ENCODE measurements at regions not wholly inside any gene's neighbourhood (a gene's known extent, or its start where the extent isn't known, plus 50 kb on each side); places are given as distances from the start of the nearest gene placed in this dataset.

DNA sequence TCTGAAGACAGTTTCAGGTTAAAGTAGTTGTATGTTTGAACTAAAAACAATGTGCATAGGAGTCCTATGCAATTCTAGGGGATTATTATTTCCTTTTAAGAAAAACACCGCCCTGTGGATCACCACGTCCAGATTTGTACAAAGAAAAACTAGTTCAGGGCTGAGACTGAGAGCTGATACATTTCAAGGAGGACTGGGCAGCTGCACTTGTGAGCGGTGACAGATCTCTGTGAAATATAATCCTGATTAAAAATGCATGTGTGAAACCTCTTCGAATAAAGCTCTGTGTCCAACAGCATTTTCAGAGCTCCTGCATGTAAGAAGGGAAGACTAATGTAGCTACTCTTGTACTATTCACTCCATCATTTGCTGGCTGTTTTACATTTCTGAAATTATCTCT, 365.8 kb upstream of the PITX2 start:
- Histone ChIP-seq H3K27ac (ENCODE audit: low read depth, low read length) (no peak overlapping the region), H3K9ac (ENCODE audit: low read depth, low read length) (no peak overlapping the region), H3K27me3 (ENCODE audit: control insufficient read depth, insufficient read depth, low read length) (no peaks in the 10 kb centered on the region)

DNA sequence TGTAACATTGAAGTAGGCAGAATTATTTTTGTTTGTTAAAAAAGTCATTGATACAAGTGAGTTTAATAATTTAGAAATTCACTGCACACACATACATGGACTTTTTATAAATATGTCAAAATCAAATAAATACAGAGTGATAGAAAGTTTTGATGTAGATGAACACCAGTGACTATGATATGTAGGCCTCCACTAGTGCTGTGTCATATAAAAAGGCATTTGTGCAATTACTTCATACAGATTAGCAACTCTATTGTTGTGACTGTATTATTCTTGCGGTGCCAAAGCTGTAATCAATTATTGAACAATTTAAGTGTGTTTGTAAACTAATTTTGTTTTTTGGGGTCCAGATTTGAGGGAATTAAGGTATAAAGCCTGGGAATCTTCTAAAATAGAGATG, 366.2 kb upstream of the PITX2 start:
- no peaks in the 10 kb centered on the region for H3K36me3 ChIP-seq (ENCODE audit: control insufficient read depth, insufficient read depth, low read length)
- H3K27ac ChIP-seq (ENCODE audit: low read depth, low read length): no peak overlapping the region
- no peaks in the 10 kb centered on the region for H3K27me3 ChIP-seq (ENCODE audit: control insufficient read depth, insufficient read depth, low read length)

More for the DNA sequence above, 365.8 kb upstream of the PITX2 start:
- H3K4me3 ChIP-seq (ENCODE audit: low read depth, low read length): no peak overlapping the region
- H3K4me1 ChIP-seq (ENCODE audit: control insufficient read depth, insufficient read depth, low read length): no peaks in the 10 kb centered on the region
- H3K36me3 ChIP-seq (ENCODE audit: control insufficient read depth, insufficient read depth, low read length): no peaks in the 10 kb centered on the region
- no peaks in the 10 kb centered on the region for H3K9me3 ChIP-seq (ENCODE audit: control insufficient read depth, insufficient read depth, low read length)

DNA sequence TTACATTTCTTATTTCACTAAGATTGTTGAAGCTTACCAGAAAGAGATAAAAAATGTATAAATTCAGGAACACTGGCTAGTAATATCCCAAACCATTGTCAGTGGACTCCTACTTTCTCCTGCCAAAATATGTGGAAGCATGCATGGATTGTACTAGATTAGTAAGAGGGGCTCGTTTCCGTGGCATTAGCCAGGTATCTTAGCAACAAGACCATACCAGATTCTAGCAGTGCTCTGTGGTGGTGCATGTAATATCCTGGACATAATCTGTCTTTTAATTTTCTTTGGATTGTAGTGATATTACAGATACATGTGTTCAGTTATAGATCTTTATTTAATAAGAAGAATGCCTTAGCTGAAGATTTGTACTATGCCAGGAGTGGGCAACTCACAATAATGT, 371.9 kb upstream of the PITX2 start:
- H3K27me3 ChIP-seq (ENCODE audit: control insufficient read depth, insufficient read depth, low read length): no peaks in the 10 kb centered on the region
- no peak overlapping the region for H3K9ac ChIP-seq (ENCODE audit: low read depth, low read length)
- no peaks in the 10 kb centered on the region for H3K36me3 ChIP-seq (ENCODE audit: control insufficient read depth, insufficient read depth, low read length)
- no peaks in the 10 kb centered on the region for H3K9me3 ChIP-seq (ENCODE audit: control insufficient read depth, insufficient read depth, low read length)
- H3K4me1 ChIP-seq (ENCODE audit: control insufficient read depth, insufficient read depth, low read length): no peaks in the 10 kb centered on the region
- H3K4me3 ChIP-seq (ENCODE audit: low read depth, low read length): no peak overlapping the region
- H3K27ac ChIP-seq (ENCODE audit: low read depth, low read length): no peak overlapping the region

More for the DNA sequence above, 366.2 kb upstream of the PITX2 start:
- H3K9me3 ChIP-seq (ENCODE audit: control insufficient read depth, insufficient read depth, low read length): no peaks in the 10 kb centered on the region
- no peaks in the 10 kb centered on the region for H3K4me1 ChIP-seq (ENCODE audit: control insufficient read depth, insufficient read depth, low read length)
- no peak overlapping the region for H3K9ac ChIP-seq (ENCODE audit: low read depth, low read length)
- no peak overlapping the region for H3K4me3 ChIP-seq (ENCODE audit: low read depth, low read length)

DNA sequence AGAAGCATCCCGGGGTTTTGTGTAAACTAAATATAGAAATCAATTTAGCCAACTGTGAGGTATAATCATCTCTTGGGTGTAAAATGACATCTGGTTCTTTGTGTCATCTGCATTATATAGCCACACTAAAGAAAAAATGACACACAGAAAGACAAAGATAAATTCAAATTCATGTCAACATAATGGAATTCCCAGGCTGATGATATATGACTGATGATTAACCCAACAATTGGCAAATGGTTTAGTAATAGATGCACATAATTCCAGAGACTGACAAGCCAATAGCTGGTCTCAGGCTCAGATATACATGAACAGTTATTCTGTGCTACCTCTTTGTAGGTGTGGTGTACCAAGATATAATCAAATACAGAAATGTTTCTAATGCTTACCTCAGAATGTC, 375.4 kb upstream of the PITX2 start:
- no peak overlapping the region for H3K9ac ChIP-seq (ENCODE audit: low read depth, low read length)
- no peak overlapping the region for H3K4me3 ChIP-seq (ENCODE audit: low read depth, low read length)
- no peak overlapping the region for H3K27ac ChIP-seq (ENCODE audit: low read depth, low read length)
- no peaks in the 10 kb centered on the region for H3K9me3 ChIP-seq (ENCODE audit: control insufficient read depth, insufficient read depth, low read length)
- no peaks in the 10 kb centered on the region for H3K4me1 ChIP-seq (ENCODE audit: control insufficient read depth, insufficient read depth, low read length)
- H3K36me3 ChIP-seq (ENCODE audit: control insufficient read depth, insufficient read depth, low read length): no peaks in the 10 kb centered on the region
- H3K27me3 ChIP-seq (ENCODE audit: control insufficient read depth, insufficient read depth, low read length): no peaks in the 10 kb centered on the region

DNA sequence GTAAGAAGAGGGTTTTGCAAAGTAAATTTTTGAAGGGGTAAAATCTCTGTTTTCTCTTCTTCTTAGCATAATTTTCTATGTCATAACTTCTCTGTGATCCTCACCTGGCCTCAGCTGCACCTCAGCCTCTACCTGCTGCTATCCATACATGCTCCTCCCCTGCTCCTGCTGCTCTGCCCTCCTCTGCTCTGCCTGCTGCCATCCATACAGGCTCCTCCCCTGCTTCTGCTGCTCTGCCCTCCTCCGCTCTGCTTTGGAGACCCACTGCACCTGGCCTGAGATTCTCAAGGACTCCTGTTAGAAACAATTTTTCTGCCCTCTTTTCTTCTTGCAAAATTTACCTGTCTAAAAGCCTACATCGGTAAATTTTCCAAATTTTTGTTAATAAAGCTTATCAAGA, 388.6 kb upstream of the PITX2 start:
- Histone ChIP-seq H3K9ac (ENCODE audit: low read depth, low read length) (no peak overlapping the region), H3K4me3 (ENCODE audit: low read depth, low read length) (no peak overlapping the region), H3K4me1 (ENCODE audit: control insufficient read depth, insufficient read depth, low read length) (no peaks in the 10 kb centered on the region), H3K36me3 (ENCODE audit: control insufficient read depth, insufficient read depth, low read length) (no peaks in the 10 kb centered on the region), H3K9me3 (ENCODE audit: control insufficient read depth, insufficient read depth, low read length) (no peaks in the 10 kb centered on the region), H3K27ac (ENCODE audit: low read depth, low read length) (no peak overlapping the region), H3K27me3 (ENCODE audit: control insufficient read depth, insufficient read depth, low read length) (no peaks in the 10 kb centered on the region)

DNA sequence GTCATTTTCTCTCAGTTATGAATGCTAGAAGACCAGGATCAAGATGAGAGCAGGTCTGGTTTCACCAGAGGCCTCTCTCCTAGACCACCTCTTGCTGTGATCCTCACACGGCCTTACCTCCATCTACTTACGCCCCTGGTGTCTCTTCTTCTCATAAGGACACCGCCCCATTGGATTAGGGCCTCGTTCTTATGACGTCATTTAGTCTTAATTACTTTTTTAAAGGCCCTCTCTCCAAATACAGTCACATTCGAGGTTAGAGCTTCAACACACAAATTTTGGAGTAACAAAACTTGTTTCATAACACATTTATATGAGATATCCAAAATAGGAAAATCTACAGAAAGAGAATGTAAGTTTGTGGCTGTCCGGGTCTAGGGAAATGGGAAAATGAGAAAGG, 391.0 kb upstream of the PITX2 start:
- no peak overlapping the region for H3K9ac ChIP-seq (ENCODE audit: low read depth, low read length)
- H3K9me3 ChIP-seq (ENCODE audit: control insufficient read depth, insufficient read depth, low read length): no peaks in the 10 kb centered on the region
- no peaks in the 10 kb centered on the region for H3K36me3 ChIP-seq (ENCODE audit: control insufficient read depth, insufficient read depth, low read length)
- no peaks in the 10 kb centered on the region for H3K4me1 ChIP-seq (ENCODE audit: control insufficient read depth, insufficient read depth, low read length)
- no peak overlapping the region for H3K4me3 ChIP-seq (ENCODE audit: low read depth, low read length)
- no peak overlapping the region for H3K27ac ChIP-seq (ENCODE audit: low read depth, low read length)
- H3K27me3 ChIP-seq (ENCODE audit: control insufficient read depth, insufficient read depth, low read length): no peaks in the 10 kb centered on the region

DNA sequence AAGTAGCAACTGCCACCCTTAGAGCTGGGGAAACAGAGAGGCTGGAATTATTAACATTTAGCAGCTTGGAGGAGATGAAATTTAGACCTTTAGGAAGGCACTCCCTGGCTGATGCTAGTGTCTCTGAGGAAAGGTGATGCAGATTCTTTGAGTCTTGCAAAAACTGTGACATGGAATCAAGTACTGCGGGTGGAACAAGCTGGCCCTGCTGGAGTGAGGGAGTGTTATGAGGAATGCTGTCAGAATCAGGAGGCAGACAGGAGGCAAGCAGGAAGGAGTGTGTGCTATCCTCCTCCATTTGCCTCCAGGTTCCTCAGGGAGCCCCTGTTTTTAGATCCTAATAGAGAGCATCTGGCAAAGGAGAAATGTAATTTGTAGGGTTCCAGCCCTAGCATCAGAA, 391.7 kb upstream of the PITX2 start:
- no peaks in the 10 kb centered on the region for H3K36me3 ChIP-seq (ENCODE audit: control insufficient read depth, insufficient read depth, low read length)
- no peak overlapping the region for H3K9ac ChIP-seq (ENCODE audit: low read depth, low read length)
- no peaks in the 10 kb centered on the region for H3K9me3 ChIP-seq (ENCODE audit: control insufficient read depth, insufficient read depth, low read length)
- H3K27ac ChIP-seq (ENCODE audit: low read depth, low read length): no peak overlapping the region
- H3K4me1 ChIP-seq (ENCODE audit: control insufficient read depth, insufficient read depth, low read length): no peaks in the 10 kb centered on the region
- H3K4me3 ChIP-seq (ENCODE audit: low read depth, low read length): no peak overlapping the region
- no peaks in the 10 kb centered on the region for H3K27me3 ChIP-seq (ENCODE audit: control insufficient read depth, insufficient read depth, low read length)

DNA sequence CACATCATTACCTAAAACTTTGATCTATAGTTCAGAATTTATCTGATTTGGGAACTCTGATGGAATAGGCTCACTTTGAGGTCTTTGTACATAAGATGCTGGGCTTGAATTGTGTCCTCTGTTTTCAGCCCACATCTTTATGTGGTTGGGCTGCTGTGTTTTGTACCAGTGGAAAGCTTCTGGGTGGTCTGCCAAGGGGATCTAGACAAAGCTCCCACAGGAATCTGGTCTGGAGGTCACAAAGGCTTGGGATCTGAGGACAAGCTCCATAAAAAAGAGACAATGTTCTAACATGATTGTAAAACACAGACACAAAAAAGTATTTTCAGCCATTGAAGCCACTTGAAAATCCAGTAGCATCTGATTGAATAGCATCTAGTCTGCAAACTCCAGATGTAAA, 393.5 kb upstream of the PITX2 start:
- no peak overlapping the region for H3K4me3 ChIP-seq (ENCODE audit: low read depth, low read length)
- H3K36me3 ChIP-seq (ENCODE audit: control insufficient read depth, insufficient read depth, low read length): no peaks in the 10 kb centered on the region
- H3K9ac ChIP-seq (ENCODE audit: low read depth, low read length): no peak overlapping the region
- no peaks in the 10 kb centered on the region for H3K27me3 ChIP-seq (ENCODE audit: control insufficient read depth, insufficient read depth, low read length)
- peaks cover 5% of the 10 kb centered on the region; the same call in 1 of the 2 replicates for H3K4me1 ChIP-seq (ENCODE audit: control insufficient read depth, insufficient read depth, low read length)
- no peaks in the 10 kb centered on the region for H3K9me3 ChIP-seq (ENCODE audit: control insufficient read depth, insufficient read depth, low read length)
- no peak overlapping the region for H3K27ac ChIP-seq (ENCODE audit: low read depth, low read length)

DNA sequence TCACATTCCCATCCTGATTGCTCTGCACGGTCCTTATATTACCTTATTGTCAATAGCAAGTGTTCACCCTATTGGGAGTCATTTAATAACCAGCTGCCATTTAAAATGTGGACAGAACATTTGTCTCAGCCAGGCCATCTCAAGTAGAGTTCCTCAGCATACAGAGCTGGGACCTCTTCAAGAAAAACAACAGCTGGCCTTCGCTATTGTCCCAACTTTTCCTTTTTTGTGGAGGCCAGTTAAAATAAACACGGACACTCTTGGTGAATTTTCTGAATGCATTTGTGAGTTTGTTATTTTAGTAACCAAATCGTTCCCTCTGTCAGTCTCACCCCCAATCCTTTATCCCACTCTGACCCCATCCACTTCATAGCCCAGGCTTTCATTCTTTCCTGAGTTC, 395.3 kb upstream of the PITX2 start:
- Histone ChIP-seq H3K9ac (ENCODE audit: low read depth, low read length) (no peak overlapping the region), H3K9me3 (ENCODE audit: control insufficient read depth, insufficient read depth, low read length) (no peaks in the 10 kb centered on the region), H3K27ac (ENCODE audit: low read depth, low read length) (no peak overlapping the region), H3K4me1 (ENCODE audit: control insufficient read depth, insufficient read depth, low read length) (peaks cover 5% of the 10 kb centered on the region; the same call in 1 of the 2 replicates), H3K36me3 (ENCODE audit: control insufficient read depth, insufficient read depth, low read length) (no peaks in the 10 kb centered on the region), H3K4me3 (ENCODE audit: low read depth, low read length) (no peak overlapping the region), H3K27me3 (ENCODE audit: control insufficient read depth, insufficient read depth, low read length) (no peaks in the 10 kb centered on the region)

DNA sequence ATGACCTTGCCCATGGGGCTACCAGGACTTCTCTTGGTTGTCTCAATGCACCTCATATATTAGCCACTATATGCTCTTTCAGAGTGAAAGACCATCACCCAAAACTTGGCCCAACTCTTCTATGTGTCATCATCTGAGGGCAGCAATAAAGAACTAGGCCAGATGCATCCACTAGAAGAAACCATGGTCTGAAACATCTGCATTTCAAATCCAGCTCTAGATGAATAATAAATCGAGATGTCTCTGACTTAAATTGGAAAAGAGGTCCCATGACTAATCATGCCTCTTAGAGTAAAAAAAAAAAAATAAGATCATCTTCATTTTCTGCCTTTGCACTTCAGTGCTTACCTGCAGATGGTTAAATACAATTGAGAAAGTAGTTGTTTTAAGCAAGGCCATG, 397.6 kb upstream of the PITX2 start:
- H3K27me3 ChIP-seq (ENCODE audit: control insufficient read depth, insufficient read depth, low read length): no peaks in the 10 kb centered on the region

DNA sequence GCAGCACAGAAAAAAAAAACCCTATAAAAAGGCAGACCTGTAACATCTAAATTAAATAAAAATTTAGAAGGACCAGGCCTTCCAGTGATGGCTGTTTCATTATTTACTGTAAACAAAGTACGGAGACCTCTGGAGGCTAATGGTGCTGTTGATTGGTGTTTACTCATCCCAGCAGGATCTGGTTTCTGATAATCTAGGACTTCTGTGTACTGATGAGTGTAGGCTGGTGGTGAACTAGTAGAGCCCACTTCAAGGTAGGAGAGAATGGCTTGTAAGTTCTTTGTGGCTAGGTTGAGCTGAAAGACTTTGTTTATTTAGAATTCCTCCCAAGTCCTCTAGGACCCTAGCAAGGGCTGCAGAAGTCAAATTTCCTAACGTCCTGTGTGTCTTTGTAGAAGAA, 398.1 kb upstream of the PITX2 start:
- no peak overlapping the region for H3K27ac ChIP-seq (ENCODE audit: low read depth, low read length)
- H3K9me3 ChIP-seq (ENCODE audit: control insufficient read depth, insufficient read depth, low read length): no peaks in the 10 kb centered on the region
- H3K4me1 ChIP-seq (ENCODE audit: control insufficient read depth, insufficient read depth, low read length): peaks cover 5% of the 10 kb centered on the region; the same call in 1 of the 2 replicates
- no peak overlapping the region for H3K9ac ChIP-seq (ENCODE audit: low read depth, low read length)
- H3K4me3 ChIP-seq (ENCODE audit: low read depth, low read length): no peak overlapping the region
- H3K36me3 ChIP-seq (ENCODE audit: control insufficient read depth, insufficient read depth, low read length): no peaks in the 10 kb centered on the region
- H3K27me3 ChIP-seq (ENCODE audit: control insufficient read depth, insufficient read depth, low read length): no peaks in the 10 kb centered on the region

More for the DNA sequence above, 397.6 kb upstream of the PITX2 start:
- peaks cover 5% of the 10 kb centered on the region; the same call in 1 of the 2 replicates for H3K4me1 ChIP-seq (ENCODE audit: control insufficient read depth, insufficient read depth, low read length)
- no peak overlapping the region for H3K27ac ChIP-seq (ENCODE audit: low read depth, low read length)
- H3K36me3 ChIP-seq (ENCODE audit: control insufficient read depth, insufficient read depth, low read length): no peaks in the 10 kb centered on the region
- no peak overlapping the region for H3K4me3 ChIP-seq (ENCODE audit: low read depth, low read length)
- H3K9me3 ChIP-seq (ENCODE audit: control insufficient read depth, insufficient read depth, low read length): no peaks in the 10 kb centered on the region
- no peak overlapping the region for H3K9ac ChIP-seq (ENCODE audit: low read depth, low read length)

DNA sequence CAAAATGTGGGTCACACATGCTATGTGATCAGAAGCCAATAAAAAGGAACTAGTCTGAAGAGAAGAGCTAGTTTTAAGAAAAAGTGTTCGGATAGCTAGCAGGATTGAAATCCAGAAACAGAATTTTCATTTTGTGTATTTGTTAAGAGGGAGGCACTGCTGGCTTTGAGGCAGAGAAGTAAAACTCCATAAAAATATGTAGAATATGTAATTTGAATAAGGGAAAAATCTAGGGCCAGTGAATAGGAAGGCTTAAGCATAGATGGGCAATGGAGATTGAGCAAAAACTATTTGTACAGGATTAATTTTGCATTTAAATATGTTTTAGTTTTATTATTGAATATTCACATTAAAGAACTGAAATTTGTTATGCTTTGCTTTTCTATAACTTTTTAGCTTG, 399.9 kb upstream of the PITX2 start:
- H3K9me3 ChIP-seq (ENCODE audit: control insufficient read depth, insufficient read depth, low read length): no peaks in the 10 kb centered on the region
- H3K27me3 ChIP-seq (ENCODE audit: control insufficient read depth, insufficient read depth, low read length): no peaks in the 10 kb centered on the region
- H3K27ac ChIP-seq (ENCODE audit: low read depth, low read length): no peak overlapping the region
- no peaks in the 10 kb centered on the region for H3K36me3 ChIP-seq (ENCODE audit: control insufficient read depth, insufficient read depth, low read length)
- H3K4me1 ChIP-seq (ENCODE audit: control insufficient read depth, insufficient read depth, low read length): peaks cover 9% of the 10 kb centered on the region; the same call in 1 of the 2 replicates
- H3K4me3 ChIP-seq (ENCODE audit: low read depth, low read length): no peak overlapping the region
- no peak overlapping the region for H3K9ac ChIP-seq (ENCODE audit: low read depth, low read length)

Data from HUES48 (cell line).